GM12878 (cell line): ENCODE measurements at regions not wholly inside any gene's neighbourhood (a gene's known extent, or its start where the extent isn't known, plus 50 kb on each side); places are given as distances from the start of the nearest gene placed in this dataset.

Experiments
- IRF3 ChIP-seq: fragments of 450-650 bp; IDR thresholded peaks from 2 replicates; pipeline ENCODE4 v1.6.1; 2014; ENCODE audit warnings: mild to moderate bottlenecking
- MXI1 ChIP-seq: fragments of 150-350 bp; IDR thresholded peaks from 2 replicates; pipeline ENCODE4 v1.6.1; 2011; ENCODE audit warnings: low read depth, mild to moderate bottlenecking, inconsistent platforms, low read length, improper control_type of control experiment
- TAF1 ChIP-seq: IDR thresholded peaks from 2 replicates; pipeline ENCODE4 v1.6.1; 2011; ENCODE audit warnings: mild to moderate bottlenecking, low read depth, low read length, borderline replicate concordance

- TF ChIP-seq MXI1: no peak
- TF ChIP-seq TAF1: no peak
- TF ChIP-seq IRF3: no peak
These were observed 997.9 kb downstream of the TSN start for GRCh38 chr2:122753336-122753735.
